NCI-H460 (cell line): ENCODE measurements at regions not wholly inside any gene's neighbourhood (a gene's known extent, or its start where the extent isn't known, plus 50 kb on each side); places are given as distances from the start of the nearest gene placed in this dataset.

Experiments
- DNase-seq: peaks from one replicate; pipeline ENCODE4 v3.0.0-alpha.2; 2016; ENCODE audit warnings: low read depth; ENCODE audit errors: extremely low read depth

DNA sequence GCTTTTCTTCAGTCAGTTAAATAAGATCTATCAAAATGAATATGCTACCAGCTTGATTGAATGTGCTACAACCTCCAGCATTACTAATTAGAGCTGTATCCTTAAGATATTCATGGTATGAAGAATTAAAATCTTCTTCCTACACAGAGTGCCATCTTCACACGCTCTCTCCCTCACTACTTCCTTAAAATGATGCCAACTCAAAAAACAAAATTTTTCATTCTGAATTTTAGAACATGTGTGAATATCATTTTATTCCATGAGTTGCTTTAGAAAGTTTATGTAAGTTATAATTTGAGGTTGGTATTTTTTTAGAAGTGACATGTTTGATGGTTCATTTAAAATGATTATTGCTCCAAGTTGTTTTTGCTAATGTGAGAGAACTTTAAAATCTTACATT lies 407.5 kb upstream of the CELF2 start:
- DNase-seq, result no peak

DNA sequence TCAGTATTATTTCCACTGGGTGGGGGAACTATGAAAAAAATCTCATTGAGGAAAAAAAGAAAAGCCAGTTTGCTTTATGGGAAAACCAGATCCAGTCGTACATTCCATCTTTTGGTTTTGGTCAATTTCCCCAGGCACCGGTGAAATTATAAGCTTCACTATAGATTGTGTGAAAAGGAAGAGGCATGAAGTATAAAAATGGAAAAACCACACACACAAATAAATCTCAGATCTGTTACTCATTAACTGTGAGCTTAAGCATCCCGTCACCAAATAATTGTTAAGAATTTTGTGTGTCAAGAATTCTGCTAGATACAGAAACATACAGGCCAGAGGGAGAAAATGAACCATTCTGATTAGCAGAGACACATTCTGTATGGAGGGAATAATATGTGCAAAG lies 405.5 kb upstream of the CELF2 start:
- DNase-seq, result no peak

DNA sequence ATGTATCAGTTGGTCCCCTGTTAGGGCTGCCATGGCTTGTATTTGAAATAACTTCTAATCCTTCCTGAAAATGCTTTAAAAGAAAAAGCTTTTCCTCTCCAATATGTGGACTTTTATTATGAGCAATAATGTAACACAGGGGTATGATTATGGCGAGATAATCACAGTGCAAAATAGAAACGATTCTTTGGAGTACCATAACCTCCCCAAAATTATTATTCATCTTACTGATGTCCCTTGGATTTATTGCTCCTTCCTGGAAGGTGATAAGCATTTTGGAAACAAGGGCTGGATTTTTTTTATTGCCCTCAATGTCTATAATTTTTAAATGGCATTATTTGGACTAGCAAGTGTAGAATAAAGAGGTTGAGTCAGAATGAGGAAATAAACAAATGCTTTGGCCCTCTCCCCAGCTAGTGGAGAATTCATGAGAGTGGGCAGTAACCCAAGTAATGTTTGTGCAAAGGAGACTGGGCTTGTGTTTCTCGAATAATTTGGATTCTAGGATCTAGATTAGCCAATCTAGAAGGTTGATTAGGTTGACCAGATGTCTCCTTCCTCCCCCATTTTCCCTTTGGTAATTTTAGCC lies 403.9 kb upstream of the CELF2 start:
- DNase-seq, result no peak

- DNase-seq, result no peak
Observed at GRCh38 chr10:10617686-10618085, 400.0 kb upstream of the CELF2 start.

GRCh38 chr10:10618139-10618538 lies 399.5 kb upstream of the CELF2 start:
- DNase-seq, result no peak

GRCh38 chr10:10623958-10624566 lies 393.6 kb upstream of the CELF2 start:
- no peak for DNase-seq

DNA sequence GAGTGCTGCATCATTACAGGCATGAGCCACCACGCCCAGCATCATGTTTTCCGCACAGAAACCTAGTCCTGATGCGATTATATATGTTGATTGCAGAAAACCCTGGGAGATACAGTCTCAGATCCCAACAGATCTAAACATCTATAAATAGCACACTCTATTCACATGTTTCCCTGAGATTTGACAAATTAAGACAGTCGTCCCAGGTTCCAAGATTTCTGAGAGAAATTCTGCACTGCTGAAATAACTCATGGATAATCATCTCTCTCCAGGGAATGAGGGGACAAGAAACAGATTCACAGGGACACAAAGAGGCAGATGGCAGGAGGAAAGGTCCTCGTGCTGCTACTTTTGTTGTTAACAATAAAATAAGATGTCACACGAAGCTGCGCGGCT lies 393.1 kb upstream of the CELF2 start:
- DNase-seq, result no peak

DNA sequence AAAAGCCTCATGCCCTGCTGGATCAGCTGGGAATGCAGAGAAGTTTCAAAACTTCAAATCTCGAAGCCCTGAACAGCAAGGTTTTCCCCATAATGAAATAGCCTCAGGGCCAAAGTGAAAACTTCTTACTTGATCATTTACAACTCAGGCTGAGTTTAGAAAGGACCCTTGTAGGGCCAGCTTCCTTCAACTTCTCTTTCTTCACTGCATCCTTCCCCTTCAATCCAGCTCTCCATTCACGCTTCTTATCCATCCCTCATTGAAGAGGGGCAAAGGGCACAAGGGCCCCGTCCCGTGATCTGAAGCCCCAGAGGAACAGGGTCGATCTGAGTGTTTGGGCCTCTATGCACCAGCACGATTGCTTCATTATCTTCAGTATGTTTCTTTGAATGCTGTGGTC lies 392.2 kb upstream of the CELF2 start:
- DNase-seq, result no peak

- DNase-seq, result no peak
Observed at GRCh38 chr10:10626734-10627133, 390.9 kb upstream of the CELF2 start.

DNA sequence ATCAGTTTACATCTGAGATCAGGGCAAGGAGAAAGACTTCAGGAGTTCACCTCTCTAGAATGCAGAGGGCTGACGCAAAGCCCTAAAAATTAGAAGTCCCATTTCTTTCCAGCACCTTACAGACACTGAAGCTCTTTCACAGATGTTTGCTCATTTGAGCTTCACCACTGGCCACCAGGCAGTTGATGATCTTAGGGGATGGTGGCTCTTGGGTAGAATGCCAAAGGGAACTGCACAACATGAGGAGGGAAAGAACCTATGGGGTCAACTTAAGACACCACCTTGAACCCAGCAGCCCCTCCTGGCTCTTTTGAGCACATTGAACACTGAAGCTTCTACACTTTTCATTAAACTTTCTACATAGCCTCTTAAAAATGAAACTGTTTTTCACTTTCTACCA lies 390.3 kb upstream of the CELF2 start:
- no peak for DNase-seq

- no peak for DNase-seq
Observed at GRCh38 chr10:10629512-10629911, 388.2 kb upstream of the CELF2 start.

- DNase-seq, result no peak
Observed at GRCh38 chr10:10630281-10630680, 387.4 kb upstream of the CELF2 start.

DNA sequence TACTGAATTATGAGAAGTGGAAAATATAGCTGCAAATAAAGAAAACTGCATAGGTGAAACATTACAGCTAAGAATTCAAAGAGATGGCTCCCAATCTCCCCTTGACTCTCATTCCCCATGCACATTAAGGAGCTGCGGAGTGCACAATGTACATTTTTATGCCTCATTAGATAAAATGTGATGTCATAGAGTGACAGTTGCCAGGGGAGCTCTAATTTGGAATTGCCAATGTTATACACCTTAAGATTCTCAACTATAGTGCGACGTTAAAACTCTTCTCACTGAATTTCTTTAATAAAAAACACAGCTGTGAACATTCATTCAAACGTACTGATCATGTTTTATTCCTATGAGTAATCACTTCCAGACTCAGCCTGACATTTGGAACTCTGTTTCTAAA lies 386.9 kb upstream of the CELF2 start:
- no peak for DNase-seq

GRCh38 chr10:10642189-10642588 lies 375.5 kb upstream of the CELF2 start:
- no peak for DNase-seq

- DNase-seq, result no peak
Observed at GRCh38 chr10:10642751-10643150, 374.9 kb upstream of the CELF2 start.

DNA sequence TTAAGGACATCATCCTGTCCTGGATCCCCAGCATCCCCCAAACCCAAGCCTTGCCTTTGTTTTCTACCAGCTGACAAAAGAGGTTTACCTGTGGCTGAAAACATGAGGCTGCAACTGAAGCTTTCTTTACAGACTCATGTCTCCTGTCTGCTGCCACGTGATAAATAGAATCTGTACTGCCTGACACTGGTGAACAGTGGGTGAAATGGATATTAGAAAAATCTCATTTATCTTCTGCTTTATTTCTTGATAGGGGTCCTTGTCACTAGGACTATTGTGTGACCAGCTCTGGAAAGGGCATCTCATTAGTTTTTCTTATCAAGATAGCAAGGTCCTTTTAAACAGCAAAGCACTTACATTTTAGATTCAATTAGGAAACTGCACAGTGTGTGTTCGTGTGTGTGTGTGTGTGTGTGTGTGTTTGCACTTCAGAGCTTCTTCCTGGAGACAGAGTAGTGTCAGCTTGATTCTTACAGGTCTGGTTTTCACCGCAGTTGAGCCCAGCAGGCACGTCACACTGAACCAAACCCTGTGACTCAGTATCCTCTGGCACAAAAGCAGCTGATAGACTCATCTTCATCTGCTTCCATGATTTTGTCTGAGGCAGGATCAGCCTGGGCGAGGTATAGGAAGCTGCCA lies 373.5 kb upstream of the CELF2 start:
- DNase-seq, result peak; percentile 5

DNA sequence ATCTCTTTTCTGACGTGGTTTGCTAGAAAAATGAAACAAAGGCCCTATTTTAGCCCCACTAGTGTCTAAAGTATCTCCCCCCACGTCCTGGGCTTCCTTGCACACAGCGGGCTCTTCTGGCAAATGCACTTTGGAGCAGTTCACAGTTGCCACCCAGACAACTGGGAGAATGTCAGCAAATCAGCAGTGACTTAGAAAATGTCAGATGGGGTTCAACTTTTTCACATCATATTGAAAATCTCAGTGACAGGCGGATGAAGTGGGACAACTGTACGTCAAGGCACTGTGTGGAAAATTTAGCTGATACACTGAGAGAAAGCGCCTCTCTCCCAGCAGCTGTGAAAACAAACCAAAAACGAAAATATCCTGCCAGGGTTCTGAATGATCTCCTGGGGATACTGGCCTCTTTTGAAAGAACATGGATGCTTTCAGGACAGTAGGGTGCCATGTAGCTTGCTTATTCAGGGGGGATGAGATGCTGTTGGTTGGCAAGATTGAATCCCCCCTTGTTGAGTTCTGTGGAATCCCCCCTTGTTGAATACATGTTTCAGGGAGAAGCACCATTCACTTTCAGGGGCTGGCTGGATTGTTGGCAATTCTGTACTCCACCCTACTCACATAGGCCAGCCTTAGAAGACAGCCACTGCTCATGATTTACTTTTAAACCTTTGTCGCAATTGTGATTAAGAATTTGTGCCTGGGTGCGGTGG lies 372.8 kb upstream of the CELF2 start:
- DNase-seq, result peak; percentile 1

DNA sequence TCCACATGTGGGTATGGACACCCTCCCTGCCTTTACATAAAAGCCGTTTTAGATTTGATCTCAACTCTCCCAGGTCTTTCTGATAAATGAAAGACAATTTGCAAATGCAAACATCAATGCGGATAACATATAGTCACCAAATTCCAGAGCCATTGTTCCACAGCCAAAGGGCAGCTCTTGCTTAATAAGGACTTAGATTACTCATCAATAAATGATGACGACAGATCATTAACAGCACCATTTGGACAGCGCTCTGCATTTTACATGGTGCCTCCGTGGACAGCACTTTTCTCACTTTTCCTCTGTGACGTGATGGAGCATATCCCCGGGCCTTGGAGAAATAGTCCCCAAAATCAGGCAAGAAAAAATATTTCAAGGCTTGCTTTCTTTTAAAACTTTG lies 370.3 kb upstream of the CELF2 start:
- no peak for DNase-seq

- no peak for DNase-seq
Observed at GRCh38 chr10:10657139-10657760, 360.4 kb upstream of the CELF2 start.

GRCh38 chr10:10658172-10658785 lies 359.4 kb upstream of the CELF2 start:
- DNase-seq, result no peak

GRCh38 chr10:10660054-10660453 lies 357.6 kb upstream of the CELF2 start:
- no peak for DNase-seq
